Liver (tissue), 8 donors: ENCODE measurements at regions not wholly inside any gene's neighbourhood (a gene's known extent, or its start where the extent isn't known, plus 50 kb on each side); places are given as distances from the start of the nearest gene placed in this dataset.

Experiments
- DNase-seq: peaks from one replicate; pipeline ENCODE4 v3.0.0-alpha.2; 2017; ENCODE audit warnings: low spot score
- H3K27ac ChIP-seq, 2 donors: one replicate each; pipeline ENCODE4 v1.7.0; 2013; ENCODE audit warnings: inconsistent platforms in 2 of 2, low read length in 2 of 2, control low read depth in 1 of 2, low read depth in 1 of 2, mild to moderate bottlenecking in 1 of 2
- H3K27me3 ChIP-seq, 4 donors: one replicate each; pipeline versions ENCODE4 v1.6.1 to v1.7.0; 2013; ENCODE audit warnings: low read length in 3 of 4, inconsistent platforms in 1 of 4, mild to moderate bottlenecking in 1 of 4, moderate library complexity in 1 of 4; ENCODE audit not compliant: control insufficient read depth in 4 of 4, insufficient read depth in 4 of 4
- H3K36me3 ChIP-seq, 4 donors: one replicate each; pipeline versions ENCODE4 v1.6.1 to v1.7.0; 2013; ENCODE audit warnings: low read length in 3 of 4, mild to moderate bottlenecking in 3 of 4, low read depth in 1 of 4, moderate library complexity in 1 of 4; ENCODE audit not compliant: control insufficient read depth in 4 of 4, insufficient read depth in 3 of 4
- H3K4me1 ChIP-seq, 4 donors: one replicate each; pipeline versions ENCODE4 v1.6.1 to v1.7.0; 2013; ENCODE audit warnings: low read length in 3 of 4, mild to moderate bottlenecking in 3 of 4, moderate library complexity in 1 of 4; ENCODE audit not compliant: control insufficient read depth in 4 of 4, insufficient read depth in 4 of 4
- H3K4me3 ChIP-seq, 3 donors: one replicate each; pipeline versions ENCODE4 v1.6.1 to v1.7.0; 2013; ENCODE audit warnings: low read length in 3 of 3, control low read depth in 1 of 3, low read depth in 1 of 3, mild to moderate bottlenecking in 1 of 3
- H3K9ac ChIP-seq, 2 donors: one replicate each; pipeline ENCODE4 v1.7.0; 2013; ENCODE audit warnings: low read length in 2 of 2, mild to moderate bottlenecking in 2 of 2, moderate library complexity in 2 of 2, control low read depth in 1 of 2, low read depth in 1 of 2
- H3K9me3 ChIP-seq, 4 donors: one replicate each; pipeline versions ENCODE4 v1.6.1 to v1.7.0; 2013; ENCODE audit warnings: low read length in 3 of 4; ENCODE audit not compliant: control insufficient read depth in 4 of 4
- CTCF ChIP-seq: fragments of 150-350 bp; IDR thresholded peaks from 2 replicates; pipeline ENCODE4 v1.5.1; 2017; ENCODE audit warnings: improper control_type of control experiment, low read depth, low read length; ENCODE audit not compliant: missing input control
- EGR1 ChIP-seq, 2 donors: IDR thresholded peaks; 2 replicates each; pipeline ENCODE4 v1.6.1; 2016 to 2018; ENCODE audit warnings: antibody characterized with exemption in 2 of 2, low read depth in 2 of 2
- FOXA1 ChIP-seq: IDR thresholded peaks from 2 replicates; pipeline ENCODE4 v1.6.1; 2016; ENCODE audit warnings: antibody characterized with exemption
- FOXA2 ChIP-seq: IDR thresholded peaks from 2 replicates; pipeline ENCODE4 v1.6.1; 2016; ENCODE audit warnings: antibody characterized with exemption
- GABPA ChIP-seq, 2 donors: IDR thresholded peaks in 1 of 2; conservative IDR thresholded peaks in 1 of 2; 2 replicates each; pipeline ENCODE4 v1.6.1; 2016; ENCODE audit warnings: antibody characterized with exemption in 2 of 2, mild to moderate bottlenecking in 1 of 2, moderate library complexity in 1 of 2
- HNF4A ChIP-seq, 2 donors: conservative IDR thresholded peaks; 2 replicates each; pipeline ENCODE4 v1.6.1; 2016; ENCODE audit warnings: antibody characterized with exemption in 2 of 2, mild to moderate bottlenecking in 2 of 2
- HNF4G ChIP-seq: IDR thresholded peaks from 2 replicates; pipeline ENCODE4 v1.6.1; 2016; ENCODE audit warnings: antibody characterized with exemption
- JUND ChIP-seq, 2 donors: IDR thresholded peaks; 2 replicates each; pipeline ENCODE4 v1.6.1; 2016; ENCODE audit warnings: antibody characterized with exemption in 2 of 2
- MAX ChIP-seq: IDR thresholded peaks from 2 replicates; pipeline ENCODE4 v1.6.1; 2016; ENCODE audit warnings: antibody characterized with exemption
- NR2F2 ChIP-seq: IDR thresholded peaks from 2 replicates; pipeline ENCODE4 v1.6.1; 2016; ENCODE audit warnings: antibody characterized with exemption
- RAD21 ChIP-seq, 2 donors: IDR thresholded peaks; 2 replicates each; pipeline ENCODE4 v1.6.1; 2016; ENCODE audit warnings: antibody characterized with exemption in 2 of 2, mild to moderate bottlenecking in 2 of 2
- REST ChIP-seq: IDR thresholded peaks from 2 replicates; pipeline ENCODE4 v1.6.1; 2016; ENCODE audit warnings: antibody characterized with exemption, mild to moderate bottlenecking
- RXRA ChIP-seq, 2 donors: IDR thresholded peaks; 2 replicates each; pipeline ENCODE4 v1.6.1; 2017 to 2018; ENCODE audit warnings: antibody characterized with exemption in 2 of 2, mild to moderate bottlenecking in 1 of 2
- SP1 ChIP-seq: IDR thresholded peaks from 2 replicates; pipeline ENCODE4 v1.6.1; 2018; ENCODE audit warnings: antibody characterized with exemption, mild to moderate bottlenecking
- TAF1 ChIP-seq: conservative IDR thresholded peaks from 2 replicates; pipeline ENCODE4 v1.6.1; 2016; ENCODE audit warnings: antibody characterized with exemption, mild to moderate bottlenecking
- YY1 ChIP-seq: IDR thresholded peaks from 2 replicates; pipeline ENCODE4 v1.6.1; 2016; ENCODE audit warnings: antibody characterized with exemption, mild to moderate bottlenecking
- ZBTB33 ChIP-seq: IDR thresholded peaks from 2 replicates; pipeline ENCODE4 v1.6.1; 2016; ENCODE audit warnings: antibody characterized with exemption
- WGBS: extraction: QIAGEN DNeasy Blood & Tissue Kit; methylation state at CpG from one replicate; pipeline ENCODE4 v1.1.7; 2013; 5-methylcytosine and 5-hydroxymethylcytosine counted together
- TF ChIP-seq, protein P1 (sequence below): IDR thresholded peaks from 2 replicates; pipeline ENCODE4 v1.6.1; 2016; ENCODE audit warnings: antibody characterized with exemption
- donor health status: healthy.
- donor health status: healthy.
- donor health status: healthy.
- donor health status: healthy.
- donor health status: healthy.

- 66% methylated on average over 2 of the region's 2 CpGs for WGBS
- Histone ChIP-seq H3K9me3 (no peaks in the 10 kb centered on the region), H3K36me3 (no peaks in the 10 kb centered on the region), H3K9ac (no peak overlapping the region), H3K4me1 (no peaks in the 10 kb centered on the region), H3K27ac (no peak overlapping the region), H3K27me3 (no peaks in the 10 kb centered on the region), H3K4me3 (no peak overlapping the region)
- DNase-seq, result no peak
- TF ChIP-seq RXRA (IDR thresholded peaks at IDR 0.05), result no peak
- no peak for TF ChIP-seq REST
- no peak for TF ChIP-seq EGR1 (IDR thresholded peaks at IDR 0.05; ENCODE audit: low read depth in 2 of 2)
- no peak for TF ChIP-seq SP1
- TF ChIP-seq NR2F2, result no peak
- TF ChIP-seq MAX, result no peak
- TF ChIP-seq, protein P1, sequence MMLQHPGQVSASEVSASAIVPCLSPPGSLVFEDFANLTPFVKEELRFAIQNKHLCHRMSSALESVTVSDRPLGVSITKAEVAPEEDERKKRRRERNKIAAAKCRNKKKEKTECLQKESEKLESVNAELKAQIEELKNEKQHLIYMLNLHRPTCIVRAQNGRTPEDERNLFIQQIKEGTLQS, result no peak
- no peak for TF ChIP-seq HNF4A (conservative IDR thresholded peaks at IDR 0.05)
- no peak for TF ChIP-seq YY1
- TF ChIP-seq HNF4G, result no peak
- TF ChIP-seq JUND (IDR thresholded peaks at IDR 0.05), result no peak
- TF ChIP-seq GABPA (IDR thresholded peaks at IDR 0.05 in 1 of 2, conservative IDR thresholded peaks at IDR 0.05 in 1 of 2), result no peak
- TF ChIP-seq TAF1, result no peak
- TF ChIP-seq FOXA2, result no peak
- no peak for TF ChIP-seq FOXA1
- no peak for TF ChIP-seq CTCF
- TF ChIP-seq ZBTB33, result no peak
- no peak for TF ChIP-seq RAD21 (IDR thresholded peaks at IDR 0.05)
Observed at GRCh38 chr5:23158179-23158578, 305.0 kb upstream of the CDH12 start.
